ENCODE measurements at regions not wholly inside any gene's neighbourhood (a gene's known extent, or its start where the extent isn't known, plus 50 kb on each side); places are given as distances from the start of the nearest gene placed in this dataset.
"Not testable (repeated sequence)": the region's sequence is repeated elsewhere in the genome, so short reads cannot be mapped to it uniquely, and the experiment has no call there.

DNA sequence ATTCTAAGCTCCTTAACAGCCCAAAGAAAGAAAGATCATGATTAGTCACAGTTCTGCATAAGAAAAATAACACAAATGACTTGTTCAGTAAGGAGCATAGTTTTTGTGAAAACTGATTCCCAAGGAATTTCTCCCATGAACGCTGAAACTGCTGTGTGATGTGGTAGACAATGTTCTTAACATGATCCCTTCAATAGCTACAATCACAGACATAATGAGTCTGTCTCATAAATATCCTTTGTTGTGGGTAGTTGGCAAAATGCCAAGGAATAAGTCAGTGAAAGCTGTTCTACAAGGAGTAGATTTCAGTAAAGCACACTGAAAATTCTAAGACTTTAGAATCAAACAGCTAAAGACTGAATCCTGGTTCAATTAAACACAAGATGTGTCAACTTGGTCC is 404.8 kb downstream of the HLX start:
- H3K4me1 ChIP-seq, result no peaks in the 10 kb centered on the region
- DNase-seq, result no peak
- H3K36me3 ChIP-seq, result no peaks in the 10 kb centered on the region
- H3K27me3 ChIP-seq (replicated peaks in 1 of 7), result no peaks in the 10 kb centered on the region
- H3K27ac ChIP-seq, result no peak overlapping the region
- no peak overlapping the region for H3K4me3 ChIP-seq
- H3K9me3 ChIP-seq, result peaks cover 0 to 2% (median 0%) of the 10 kb centered on the region in 8 donors
- WGBS, 5 donors, result 41 to 55% (median 48%) methylated on average over 1 of the region's 1 CpG
- intact Hi-C loops (cut with DNase I; ENCODE audit: low total_unique reads), result no loop called here
- TF ChIP-seq, protein P1, sequence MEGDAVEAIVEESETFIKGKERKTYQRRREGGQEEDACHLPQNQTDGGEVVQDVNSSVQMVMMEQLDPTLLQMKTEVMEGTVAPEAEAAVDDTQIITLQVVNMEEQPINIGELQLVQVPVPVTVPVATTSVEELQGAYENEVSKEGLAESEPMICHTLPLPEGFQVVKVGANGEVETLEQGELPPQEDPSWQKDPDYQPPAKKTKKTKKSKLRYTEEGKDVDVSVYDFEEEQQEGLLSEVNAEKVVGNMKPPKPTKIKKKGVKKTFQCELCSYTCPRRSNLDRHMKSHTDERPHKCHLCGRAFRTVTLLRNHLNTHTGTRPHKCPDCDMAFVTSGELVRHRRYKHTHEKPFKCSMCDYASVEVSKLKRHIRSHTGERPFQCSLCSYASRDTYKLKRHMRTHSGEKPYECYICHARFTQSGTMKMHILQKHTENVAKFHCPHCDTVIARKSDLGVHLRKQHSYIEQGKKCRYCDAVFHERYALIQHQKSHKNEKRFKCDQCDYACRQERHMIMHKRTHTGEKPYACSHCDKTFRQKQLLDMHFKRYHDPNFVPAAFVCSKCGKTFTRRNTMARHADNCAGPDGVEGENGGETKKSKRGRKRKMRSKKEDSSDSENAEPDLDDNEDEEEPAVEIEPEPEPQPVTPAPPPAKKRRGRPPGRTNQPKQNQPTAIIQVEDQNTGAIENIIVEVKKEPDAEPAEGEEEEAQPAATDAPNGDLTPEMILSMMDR (IDR thresholded peaks at IDR 0.05 in 8 of 11, conservative IDR thresholded peaks at IDR 0.05 in 3 of 11), result no peak
- no peak for TF ChIP-seq POLR2AphosphoS5 (IDR thresholded peaks at IDR 0.05)
- TF ChIP-seq POLR2A (IDR thresholded peaks at IDR 0.05), result no peak

DNA sequence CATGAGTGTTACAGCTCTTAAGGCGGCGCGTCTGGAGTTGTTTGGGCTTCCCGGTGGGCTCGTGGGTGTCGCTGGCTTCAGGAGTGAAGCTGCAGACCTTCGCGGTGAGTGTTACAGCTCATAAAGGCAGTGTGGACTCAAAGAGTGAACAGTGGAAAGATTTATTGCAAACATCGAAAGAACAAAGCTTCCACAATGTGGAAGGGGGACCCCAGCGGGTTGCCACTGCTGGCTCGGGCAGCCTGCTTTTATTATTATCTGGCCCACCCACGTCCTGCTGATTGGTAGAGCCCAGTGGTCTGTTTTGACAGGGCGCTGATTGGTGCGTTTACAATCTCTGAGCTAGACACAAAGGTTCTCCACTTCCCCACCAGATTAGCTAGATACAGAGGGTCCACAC is 405.7 kb downstream of the HLX start:
- DNase-seq; H3K27me3 ChIP-seq (replicated peaks in 1 of 7); H3K4me3 ChIP-seq; intact Hi-C loops (cut with DNase I; ENCODE audit: low total_unique reads); H3K36me3 ChIP-seq; H3K27ac ChIP-seq; H3K9me3 ChIP-seq; H3K4me1 ChIP-seq: not testable (repeated sequence)
- 90 to 94% (median 91%) methylated on average over 14 of the region's 14 CpGs for WGBS, 5 donors

DNA sequence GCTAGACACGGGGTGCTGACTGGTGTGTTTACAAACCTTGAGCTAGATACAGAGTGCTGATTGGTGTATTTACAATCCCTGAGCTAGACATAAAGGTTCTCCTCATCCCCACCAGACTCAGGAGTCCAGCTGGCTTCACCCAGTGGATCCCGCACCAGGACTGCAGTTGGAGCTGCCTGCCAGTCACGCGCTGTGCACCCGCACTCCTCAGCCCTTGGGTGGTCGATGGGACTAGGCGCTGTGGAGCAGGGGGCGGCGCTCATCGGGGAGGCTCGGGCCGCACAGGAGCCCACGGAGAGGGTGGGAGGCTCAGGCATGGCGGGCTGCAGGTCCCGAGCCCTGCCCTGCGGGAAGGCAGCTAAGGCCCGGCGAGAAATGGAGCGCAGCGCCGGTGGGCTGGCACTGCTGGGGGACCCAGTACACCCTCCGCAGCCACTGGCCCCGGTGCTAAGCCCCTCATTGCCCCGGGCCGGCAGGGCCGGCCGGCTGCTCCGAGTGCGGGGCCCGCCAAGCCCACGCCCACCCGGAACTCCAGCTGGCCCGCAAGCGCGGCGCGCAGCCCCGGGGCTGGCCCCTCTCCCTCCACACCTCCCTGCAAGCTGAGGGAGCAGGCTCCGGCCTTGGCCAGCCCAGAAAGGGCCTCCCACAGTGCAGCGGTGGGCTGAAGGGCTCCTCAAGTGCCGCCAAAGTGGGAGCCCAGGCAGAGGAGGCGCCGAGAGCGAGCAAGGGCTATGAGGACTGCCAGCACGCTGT is 406.4 kb downstream of the HLX start:
- H3K4me3 ChIP-seq; intact Hi-C loops (cut with DNase I; ENCODE audit: low total_unique reads); H3K36me3 ChIP-seq; H3K9me3 ChIP-seq; H3K4me1 ChIP-seq; H3K27ac ChIP-seq; H3K27me3 ChIP-seq (replicated peaks in 1 of 7); DNase-seq: not testable (repeated sequence)
- 93 to 96% (median 95%) methylated on average over 24 to 45 of the region's 45 CpGs for WGBS, 5 donors

GRCh38 chr1:221286399-221286798 is 407.2 kb downstream of the HLX start:
- Histone ChIP-seq H3K36me3 (no peaks in the 10 kb centered on the region), H3K27me3 (replicated peaks in 1 of 7) (no peaks in the 10 kb centered on the region), H3K4me1 (no peaks in the 10 kb centered on the region), H3K4me3 (no peak overlapping the region), H3K9me3 (peaks cover 0 to 2% (median 0%) of the 10 kb centered on the region in 8 donors), H3K27ac (no peak overlapping the region)
- no peak for DNase-seq
- no peak for TF ChIP-seq POLR2A (IDR thresholded peaks at IDR 0.05)
- no peak for TF ChIP-seq POLR2AphosphoS5 (IDR thresholded peaks at IDR 0.05)
- TF ChIP-seq, protein P1 (IDR thresholded peaks at IDR 0.05 in 8 of 11, conservative IDR thresholded peaks at IDR 0.05 in 3 of 11), result no peak
- intact Hi-C loops (cut with DNase I; ENCODE audit: low total_unique reads), result no loop called here
- 63 to 89% (median 67%) methylated on average over 1 of the region's 1 CpG for WGBS, 5 donors

DNA sequence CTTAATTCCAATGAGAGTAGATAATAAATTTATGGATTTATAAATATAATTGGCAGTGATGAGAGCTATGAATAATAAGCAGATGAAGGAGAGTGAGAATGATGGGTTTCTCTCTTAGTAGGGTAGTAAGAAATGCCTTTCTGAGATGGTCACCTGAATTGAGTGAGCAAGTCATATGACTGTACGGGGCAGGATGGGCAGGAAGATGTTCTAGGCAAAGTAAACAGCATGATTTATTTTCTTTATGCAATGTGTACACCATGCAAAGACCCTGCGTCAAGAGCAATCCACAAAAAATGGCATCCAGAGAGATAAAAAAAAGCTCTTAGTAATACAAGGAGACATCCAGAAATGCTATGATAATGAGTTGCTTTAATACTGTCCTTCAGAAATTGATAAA is 409.9 kb downstream of the HLX start:
- H3K27me3 ChIP-seq (replicated peaks in 1 of 7), result no peaks in the 10 kb centered on the region
- H3K4me3 ChIP-seq, result no peak overlapping the region
- intact Hi-C loops (cut with DNase I; ENCODE audit: low total_unique reads), result no loop called here
- no peaks in the 10 kb centered on the region for H3K4me1 ChIP-seq
- DNase-seq, result no peak
- H3K9me3 ChIP-seq, result peaks cover 0 to 2% (median 0%) of the 10 kb centered on the region in 8 donors
- TF ChIP-seq POLR2AphosphoS5 (IDR thresholded peaks at IDR 0.05) (no peak), POLR2A (IDR thresholded peaks at IDR 0.05) (no peak)
- TF ChIP-seq, protein P1 (IDR thresholded peaks at IDR 0.05 in 8 of 11, conservative IDR thresholded peaks at IDR 0.05 in 3 of 11), result no peak
- H3K36me3 ChIP-seq, result no peaks in the 10 kb centered on the region
- no peak overlapping the region for H3K27ac ChIP-seq
- 84 to 92% (median 88%) methylated on average over 2 of the region's 2 CpGs for WGBS, 5 donors

Measured in spleen (tissue), 11 donors.